ENCODE measurements at regions not wholly inside any gene's neighbourhood (a gene's known extent, or its start where the extent isn't known, plus 50 kb on each side); places are given as distances from the start of the nearest gene placed in this dataset.

DNA sequence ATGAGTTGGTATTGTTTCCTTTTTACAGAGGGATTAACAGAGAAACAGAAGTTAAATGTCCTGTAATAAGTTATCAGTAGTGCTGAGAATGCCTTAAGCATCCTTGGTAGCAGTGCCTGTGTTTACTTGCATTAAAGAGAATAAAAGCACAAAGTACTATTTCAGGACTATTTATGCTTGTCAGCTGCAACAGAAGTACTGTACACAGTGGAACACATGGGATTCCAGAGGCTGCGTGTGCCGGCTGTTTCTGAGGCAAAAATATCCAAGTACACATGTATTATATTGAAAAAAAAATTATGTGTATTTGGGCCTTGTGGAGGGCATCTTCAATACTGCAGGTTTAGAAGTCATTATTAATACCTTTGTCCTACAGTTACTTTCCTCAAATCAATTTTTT, 58.2 kb upstream of the ACTBL2 start:
- Mint-ChIP-seq H3K9me3 (peaks cover 0 to 5% (median 0%) of the 10 kb centered on the region in 8 donors), H3K4me3 (no peak overlapping the region), H3K36me3 (no peaks in the 10 kb centered on the region), H3K4me1 (no peaks in the 10 kb centered on the region), H3K27ac (no peak overlapping the region), H3K27me3 (peaks cover 6 to 9% of the 10 kb centered on the region in 2 donors)
- Histone ChIP-seq H3K4me1 (ENCODE audit: insufficient read depth, low read length) (no peaks in the 10 kb centered on the region), H3K27me3 (ENCODE audit: insufficient read depth, low read length) (no peaks in the 10 kb centered on the region), H3K36me3 (ENCODE audit: insufficient read depth, low read length) (no peaks in the 10 kb centered on the region), H3K27ac (ENCODE audit: low read depth, low read length) (no peak overlapping the region), H3K4me3 (ENCODE audit: low read length in 2 of 2) (no peak overlapping the region), H3K9me3 (ENCODE audit: control insufficient read depth in 1 of 2, low read length in 2 of 2) (no peaks in the 10 kb centered on the region)
- DNase-seq, result no peak
- intact Hi-C loops (cut with micrococcal nuclease), result no loop called here
- ChIA-PET CTCF (ENCODE audit: partially characterized antibody) (no interaction called here), POLR2A (ENCODE audit: partially characterized antibody) (no interaction called here)

DNA sequence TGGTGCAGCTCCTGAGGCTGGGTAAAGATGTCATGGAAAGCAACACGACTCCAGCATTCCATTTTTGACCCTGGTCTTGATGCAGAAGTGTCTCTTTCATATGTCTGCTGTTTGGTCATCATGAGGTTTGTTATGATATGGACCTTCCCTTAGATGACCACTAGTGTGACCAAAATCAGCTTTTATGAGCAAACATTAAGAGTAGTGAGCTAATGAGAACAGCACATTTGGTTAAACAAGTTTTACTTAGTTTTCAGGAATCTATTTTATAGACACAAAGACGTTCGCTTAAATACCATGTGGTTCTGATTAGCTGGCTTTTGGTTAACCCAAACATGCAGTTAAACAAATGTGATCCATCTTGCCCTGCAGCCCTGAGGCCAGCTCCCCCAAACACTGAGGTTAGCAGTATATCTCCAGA, 56.7 kb upstream of the ACTBL2 start:
- H3K36me3 Mint-ChIP-seq, result no peaks in the 10 kb centered on the region
- intact Hi-C loops (cut with micrococcal nuclease), result no loop called here
- H3K27ac Mint-ChIP-seq, result no peak overlapping the region
- H3K4me1 Mint-ChIP-seq, result no peaks in the 10 kb centered on the region
- no peaks in the 10 kb centered on the region for H3K36me3 ChIP-seq (ENCODE audit: insufficient read depth, low read length)
- H3K9me3 Mint-ChIP-seq, result peaks cover 0 to 5% (median 0%) of the 10 kb centered on the region in 8 donors
- H3K4me3 Mint-ChIP-seq, result no peak overlapping the region
- H3K27me3 Mint-ChIP-seq, result peaks cover 6 to 7% of the 10 kb centered on the region in 2 donors
- no peak for DNase-seq
- H3K27ac ChIP-seq (ENCODE audit: low read depth, low read length), result no peak overlapping the region
- H3K4me3 ChIP-seq (ENCODE audit: low read length in 2 of 2), result no peak overlapping the region
- H3K4me1 ChIP-seq (ENCODE audit: insufficient read depth, low read length), result no peaks in the 10 kb centered on the region
- no peaks in the 10 kb centered on the region for H3K27me3 ChIP-seq (ENCODE audit: insufficient read depth, low read length)
- ChIA-PET POLR2A (ENCODE audit: partially characterized antibody) (no interaction called here), CTCF (ENCODE audit: partially characterized antibody) (no interaction called here)
- no peaks in the 10 kb centered on the region for H3K9me3 ChIP-seq (ENCODE audit: control insufficient read depth in 1 of 2, low read length in 2 of 2)

DNA sequence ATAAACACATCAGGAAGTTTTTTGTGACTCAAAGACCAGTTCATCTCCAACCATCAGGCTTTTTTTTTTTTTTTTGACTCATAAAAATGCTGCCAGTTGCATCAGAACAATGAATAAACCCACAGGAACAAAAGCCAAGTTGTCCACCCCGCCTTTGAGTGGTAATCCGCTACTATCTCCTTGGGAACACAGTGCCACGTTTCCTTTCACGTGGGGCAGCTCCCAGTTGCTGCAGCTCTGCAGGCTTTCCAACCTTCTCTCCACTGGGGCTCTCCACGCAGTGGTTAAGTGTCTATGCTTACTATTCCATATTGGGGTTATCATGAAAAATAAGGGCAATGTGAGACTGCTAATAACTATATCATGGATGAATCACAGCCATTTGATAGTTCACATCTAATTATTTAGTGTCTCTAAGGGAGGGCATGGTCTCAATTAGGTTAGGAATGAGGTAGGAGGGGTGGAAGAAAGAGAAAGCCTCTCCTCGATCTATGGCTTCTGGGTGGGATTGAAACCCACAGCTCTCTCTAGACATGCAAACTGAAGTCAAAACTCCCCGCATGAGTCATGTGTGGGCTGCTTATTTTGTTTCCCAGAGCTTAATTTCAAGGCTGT, 55.8 kb upstream of the ACTBL2 start:
- peaks cover 5 to 7% of the 10 kb centered on the region in 2 donors for H3K27me3 Mint-ChIP-seq
- H3K36me3 ChIP-seq (ENCODE audit: insufficient read depth, low read length), result no peaks in the 10 kb centered on the region
- H3K4me3 ChIP-seq (ENCODE audit: low read length in 2 of 2), result no peak overlapping the region
- POLR2A ChIA-PET (ENCODE audit: partially characterized antibody), result no interaction called here
- H3K9me3 ChIP-seq (ENCODE audit: control insufficient read depth in 1 of 2, low read length in 2 of 2), result no peaks in the 10 kb centered on the region
- no peaks in the 10 kb centered on the region for H3K36me3 Mint-ChIP-seq
- peaks cover 0 to 5% (median 0%) of the 10 kb centered on the region in 8 donors for H3K9me3 Mint-ChIP-seq
- intact Hi-C loops (cut with micrococcal nuclease), result no loop called here
- no peak overlapping the region for H3K27ac ChIP-seq (ENCODE audit: low read depth, low read length)
- no peaks in the 10 kb centered on the region for H3K4me1 Mint-ChIP-seq
- no peak overlapping the region for H3K4me3 Mint-ChIP-seq
- H3K27ac Mint-ChIP-seq, result no peak overlapping the region
- DNase-seq, result no peak
- no peaks in the 10 kb centered on the region for H3K27me3 ChIP-seq (ENCODE audit: insufficient read depth, low read length)
- CTCF ChIA-PET (ENCODE audit: partially characterized antibody), result no interaction called here
- H3K4me1 ChIP-seq (ENCODE audit: insufficient read depth, low read length), result no peaks in the 10 kb centered on the region

DNA sequence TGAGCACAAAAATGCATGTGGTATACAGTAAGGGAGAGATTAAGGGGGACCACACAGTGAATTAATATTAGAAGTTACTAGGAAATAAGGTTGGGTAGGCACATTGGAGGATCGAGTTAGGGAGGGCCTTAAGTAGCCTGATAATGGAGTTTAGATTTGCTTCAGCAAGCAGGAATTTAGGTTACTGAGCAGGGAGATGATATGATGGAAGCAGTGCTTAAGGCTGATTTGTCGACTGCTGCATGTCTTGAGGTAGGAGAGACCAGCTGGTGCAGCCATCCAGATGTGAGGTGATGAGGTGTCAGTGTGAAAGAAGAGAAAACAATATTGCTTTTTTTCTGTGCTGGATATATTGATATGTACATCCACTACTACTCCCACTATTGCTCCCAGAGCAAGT, 55.2 kb upstream of the ACTBL2 start:
- Histone ChIP-seq H3K4me3 (ENCODE audit: low read length in 2 of 2) (no peak overlapping the region), H3K36me3 (ENCODE audit: insufficient read depth, low read length) (no peaks in the 10 kb centered on the region), H3K9me3 (ENCODE audit: control insufficient read depth in 1 of 2, low read length in 2 of 2) (no peaks in the 10 kb centered on the region), H3K4me1 (ENCODE audit: insufficient read depth, low read length) (no peaks in the 10 kb centered on the region), H3K27ac (ENCODE audit: low read depth, low read length) (no peak overlapping the region), H3K27me3 (ENCODE audit: insufficient read depth, low read length) (no peaks in the 10 kb centered on the region)
- Mint-ChIP-seq H3K27me3 (peaks cover 5 to 10% of the 10 kb centered on the region in 2 donors), H3K9me3 (peaks cover 0 to 3% (median 0%) of the 10 kb centered on the region in 8 donors), H3K4me1 (no peaks in the 10 kb centered on the region), H3K36me3 (no peaks in the 10 kb centered on the region), H3K27ac (no peak overlapping the region), H3K4me3 (no peak overlapping the region)
- intact Hi-C loops (cut with micrococcal nuclease), result no loop called here
- CTCF ChIA-PET (ENCODE audit: partially characterized antibody), result no interaction called here
- no peak for DNase-seq
- POLR2A ChIA-PET (ENCODE audit: partially characterized antibody), result no interaction called here

DNA sequence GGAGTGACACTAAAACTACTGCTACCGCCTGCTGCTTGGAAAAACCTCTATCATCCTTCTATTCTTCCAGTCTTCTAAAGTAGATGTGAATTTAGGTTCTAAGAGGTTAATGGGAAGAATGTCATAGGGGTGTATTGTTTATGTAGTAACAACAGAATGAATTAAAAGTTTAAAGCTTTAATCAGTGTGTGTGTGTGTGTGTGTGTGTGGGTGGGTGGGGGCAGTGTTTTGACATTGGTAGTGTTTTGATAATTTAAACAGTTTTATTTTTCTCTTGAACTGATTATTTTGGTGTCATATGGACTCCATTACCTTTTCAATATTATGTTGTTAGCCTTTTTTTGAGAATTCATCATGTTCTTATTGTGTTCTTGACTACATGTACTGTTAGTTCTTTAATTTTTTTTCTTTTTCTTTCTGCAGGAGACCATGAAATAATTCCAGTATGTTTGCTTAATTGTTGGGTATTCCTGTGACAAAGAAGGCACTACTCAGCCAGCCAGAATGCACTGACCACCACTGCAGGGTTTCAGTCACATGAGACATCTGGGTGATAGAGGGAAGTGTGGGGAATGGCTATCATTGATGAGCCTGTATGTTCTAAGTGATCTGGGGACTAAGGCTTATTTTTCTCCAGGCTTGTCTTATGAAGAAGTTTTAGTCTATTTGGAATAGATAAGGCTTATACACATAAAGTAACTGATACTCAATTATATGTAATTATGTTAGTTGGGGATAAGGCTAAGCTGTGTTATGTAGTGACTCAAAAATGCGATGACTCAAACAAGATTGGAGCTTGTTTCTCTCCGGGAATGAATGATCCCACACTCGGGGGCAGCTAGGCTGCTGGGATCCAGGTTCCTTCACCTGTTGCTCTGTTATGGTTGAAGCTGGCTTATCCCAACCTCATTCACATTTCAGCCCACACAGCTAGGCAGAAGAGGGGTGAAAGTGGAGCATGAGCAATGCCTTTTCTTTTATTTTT, 50.2 kb upstream of the ACTBL2 start:
- Mint-ChIP-seq H3K9me3 (peaks cover 0 to 4% (median 0%) of the 10 kb centered on the region in 8 donors), H3K4me3 (no peak overlapping the region), H3K27ac (peak overlapping the region in 1 of 7 donors; percentile 42), H3K4me1 (no peaks in the 10 kb centered on the region), H3K27me3 (peaks cover 4 to 8% of the 10 kb centered on the region in 2 donors), H3K36me3 (no peaks in the 10 kb centered on the region)
- no peaks in the 10 kb centered on the region for H3K9me3 ChIP-seq (ENCODE audit: control insufficient read depth in 1 of 2, low read length in 2 of 2)
- H3K27ac ChIP-seq (ENCODE audit: low read depth, low read length), result no peak overlapping the region
- no peaks in the 10 kb centered on the region for H3K36me3 ChIP-seq (ENCODE audit: insufficient read depth, low read length)
- intact Hi-C loops (cut with micrococcal nuclease), result no loop called here
- no peak for DNase-seq
- no peaks in the 10 kb centered on the region for H3K4me1 ChIP-seq (ENCODE audit: insufficient read depth, low read length)
- no peak overlapping the region for H3K4me3 ChIP-seq (ENCODE audit: low read length in 2 of 2)
- ChIA-PET POLR2A (ENCODE audit: partially characterized antibody) (no interaction called here), CTCF (ENCODE audit: partially characterized antibody) (interaction anchor here (1.5 kb wide), 1 partner anchor 195 kb away, joined by 3 read pairs; no protein-coding TSS in a partner anchor)
- H3K27me3 ChIP-seq (ENCODE audit: insufficient read depth, low read length), result no peaks in the 10 kb centered on the region

All from CD4-positive, alpha-beta memory T cell (primary cell).